HFF-Myc (cell line): ENCODE measurements at regions not wholly inside any gene's neighbourhood (a gene's known extent, or its start where the extent isn't known, plus 50 kb on each side); places are given as distances from the start of the nearest gene placed in this dataset.

Experiments
- DNase-seq: peaks from one replicate; pipeline ENCODE4 v3.0.0-alpha.2; 2011; ENCODE audit warnings: low read depth; ENCODE audit errors: extremely low read depth
- H3K4me3 ChIP-seq: replicated peaks from 2 replicates; pipeline ENCODE4 v1.5.1; 2011; ENCODE audit warnings: low read depth, mild to moderate bottlenecking, control low read depth, low read length
- TF ChIP-seq, protein P1 (sequence below): IDR thresholded peaks from 2 replicates; pipeline ENCODE4 v1.5.1; 2012; ENCODE audit warnings: mild to moderate bottlenecking, low read depth, low read length, control low read depth; ENCODE audit errors: missing control alignments

DNA sequence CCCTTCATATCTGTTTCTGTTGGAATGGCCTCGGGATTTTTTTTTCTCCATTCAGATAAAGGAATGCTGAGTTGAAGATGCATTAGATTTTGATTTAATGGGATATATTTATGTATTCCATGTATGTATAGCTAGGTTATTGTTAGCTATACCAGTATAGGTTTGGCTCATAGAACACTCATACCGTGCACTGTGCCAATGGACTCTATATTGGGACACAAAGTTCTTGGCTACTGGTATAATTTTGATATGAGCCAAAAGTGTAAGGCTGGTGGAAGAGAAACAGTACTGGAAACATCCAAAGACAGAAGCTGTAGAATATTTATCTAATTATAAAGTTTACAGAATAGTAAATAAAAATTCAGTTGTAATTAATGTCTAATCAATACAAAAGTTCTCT is 1912.1 kb downstream of the STIM2 start:
- TF ChIP-seq, protein P1, sequence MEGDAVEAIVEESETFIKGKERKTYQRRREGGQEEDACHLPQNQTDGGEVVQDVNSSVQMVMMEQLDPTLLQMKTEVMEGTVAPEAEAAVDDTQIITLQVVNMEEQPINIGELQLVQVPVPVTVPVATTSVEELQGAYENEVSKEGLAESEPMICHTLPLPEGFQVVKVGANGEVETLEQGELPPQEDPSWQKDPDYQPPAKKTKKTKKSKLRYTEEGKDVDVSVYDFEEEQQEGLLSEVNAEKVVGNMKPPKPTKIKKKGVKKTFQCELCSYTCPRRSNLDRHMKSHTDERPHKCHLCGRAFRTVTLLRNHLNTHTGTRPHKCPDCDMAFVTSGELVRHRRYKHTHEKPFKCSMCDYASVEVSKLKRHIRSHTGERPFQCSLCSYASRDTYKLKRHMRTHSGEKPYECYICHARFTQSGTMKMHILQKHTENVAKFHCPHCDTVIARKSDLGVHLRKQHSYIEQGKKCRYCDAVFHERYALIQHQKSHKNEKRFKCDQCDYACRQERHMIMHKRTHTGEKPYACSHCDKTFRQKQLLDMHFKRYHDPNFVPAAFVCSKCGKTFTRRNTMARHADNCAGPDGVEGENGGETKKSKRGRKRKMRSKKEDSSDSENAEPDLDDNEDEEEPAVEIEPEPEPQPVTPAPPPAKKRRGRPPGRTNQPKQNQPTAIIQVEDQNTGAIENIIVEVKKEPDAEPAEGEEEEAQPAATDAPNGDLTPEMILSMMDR: no peak
- H3K4me3 ChIP-seq: no peak overlapping the region
- DNase-seq: no peak

DNA sequence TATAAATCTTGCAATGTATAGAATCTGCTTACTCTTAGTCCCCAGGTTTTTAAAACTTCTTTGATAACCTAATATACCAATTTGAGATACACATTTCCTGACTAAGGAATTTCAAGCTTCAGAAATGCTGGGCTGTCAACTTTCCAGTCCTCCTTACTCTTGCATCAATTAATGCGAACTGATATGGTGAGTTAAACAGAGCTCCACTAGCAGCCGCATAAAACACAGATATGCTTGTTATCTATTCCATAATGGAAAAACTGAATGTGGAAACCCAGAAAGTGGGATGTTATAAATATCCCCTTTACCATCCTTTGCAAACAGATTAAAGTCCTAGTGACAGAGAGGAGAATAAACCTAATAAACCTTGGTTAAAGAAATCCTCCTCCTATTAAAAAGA is 1913.7 kb downstream of the STIM2 start:
- no peak for DNase-seq
- TF ChIP-seq, protein P1: no peak
- H3K4me3 ChIP-seq: no peak overlapping the region

DNA sequence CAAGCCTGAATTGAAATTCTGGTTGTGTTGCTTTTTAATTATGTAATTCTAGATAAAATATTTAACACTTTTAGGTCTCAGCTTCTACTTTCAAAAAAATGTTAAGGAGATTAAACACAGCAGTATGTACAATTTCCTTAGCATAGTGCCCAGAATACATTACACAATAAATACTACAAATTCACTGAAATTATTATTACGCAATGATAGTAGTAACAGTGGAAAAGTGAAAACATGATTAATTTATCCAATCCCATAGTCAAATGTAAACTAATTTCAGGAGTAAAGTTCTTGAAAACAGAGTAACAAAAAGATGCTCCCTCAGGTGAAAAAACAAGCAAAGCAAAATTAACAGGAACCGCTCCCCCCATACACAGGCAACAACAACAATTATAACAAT is 1915.4 kb downstream of the STIM2 start:
- DNase-seq: no peak
- TF ChIP-seq, protein P1: no peak
- H3K4me3 ChIP-seq: no peak overlapping the region

DNA sequence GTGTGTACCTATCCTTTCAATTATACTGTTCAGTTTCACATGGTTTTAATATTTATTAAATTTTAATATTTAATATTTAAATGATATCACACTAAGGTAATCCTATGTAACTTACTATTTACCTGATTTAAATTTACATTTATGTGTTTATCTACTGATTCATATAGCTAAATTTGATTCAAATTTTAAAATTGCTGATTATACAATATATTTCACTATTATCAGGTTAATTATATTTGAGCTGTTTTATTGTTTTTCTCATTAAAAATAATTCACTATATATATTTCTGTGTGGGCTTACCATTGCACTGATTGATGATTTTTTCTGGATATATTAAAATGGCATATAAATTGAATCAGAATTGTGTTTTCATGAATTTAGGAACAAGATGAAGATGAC is 1923.5 kb downstream of the STIM2 start:
- H3K4me3 ChIP-seq: no peak overlapping the region
- TF ChIP-seq, protein P1: no peak
- DNase-seq: no peak

DNA sequence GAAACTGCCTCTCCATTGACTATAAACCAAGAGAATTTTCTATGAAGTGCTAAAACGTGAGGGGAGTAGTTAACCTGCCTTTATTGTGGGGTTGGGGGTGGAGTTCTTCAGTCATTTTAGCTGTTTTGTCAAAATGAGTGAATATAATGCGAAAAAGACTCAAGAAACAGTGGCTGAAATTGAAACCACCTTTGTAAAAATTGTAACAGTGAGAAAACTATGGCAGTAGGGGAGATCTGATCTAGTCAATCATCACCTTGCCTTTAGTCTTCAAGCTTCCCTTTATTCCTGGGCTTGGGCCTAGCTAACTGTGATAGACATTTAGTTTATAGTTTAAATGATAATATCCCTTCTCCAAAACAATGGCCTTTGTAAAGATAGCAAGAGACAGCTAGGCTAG is 1927.3 kb downstream of the STIM2 start:
- no peak for DNase-seq
- H3K4me3 ChIP-seq: no peak overlapping the region
- TF ChIP-seq, protein P1: no peak

DNA sequence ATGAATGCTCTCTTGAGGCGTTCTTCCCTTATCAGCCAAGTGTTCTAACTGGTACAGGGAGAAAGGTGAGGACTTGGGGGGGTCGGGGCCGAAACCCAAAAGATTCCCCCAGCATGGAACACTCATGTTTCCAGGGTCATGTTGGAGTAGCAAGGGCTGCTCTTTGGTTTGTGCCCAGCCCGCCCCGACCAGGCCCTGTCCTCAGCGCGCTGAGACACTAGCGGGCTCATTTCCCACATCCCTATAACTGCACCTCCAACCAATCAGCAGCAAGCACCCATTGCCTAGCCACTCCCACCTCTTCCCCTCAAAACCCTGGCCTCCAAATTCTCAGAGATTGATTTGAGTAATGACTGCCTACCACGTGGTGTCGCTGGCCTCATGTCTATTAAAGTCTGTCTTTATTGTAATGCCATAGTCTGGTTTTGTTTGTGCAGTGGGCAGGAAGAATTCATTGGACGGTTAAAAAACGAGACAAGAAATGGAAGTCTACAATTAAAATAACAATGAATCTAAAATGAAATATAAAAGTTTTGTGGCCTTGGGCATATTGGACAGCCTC is 1928.4 kb downstream of the STIM2 start:
- TF ChIP-seq, protein P1: no peak
- no peak for DNase-seq
- no peak overlapping the region for H3K4me3 ChIP-seq
